ENCODE measurements at regions not wholly inside any gene's neighbourhood (a gene's known extent, or its start where the extent isn't known, plus 50 kb on each side); places are given as distances from the start of the nearest gene placed in this dataset.
"Not testable (repeated sequence)": the region's sequence is repeated elsewhere in the genome, so short reads cannot be mapped to it uniquely, and the experiment has no call there.

DNA sequence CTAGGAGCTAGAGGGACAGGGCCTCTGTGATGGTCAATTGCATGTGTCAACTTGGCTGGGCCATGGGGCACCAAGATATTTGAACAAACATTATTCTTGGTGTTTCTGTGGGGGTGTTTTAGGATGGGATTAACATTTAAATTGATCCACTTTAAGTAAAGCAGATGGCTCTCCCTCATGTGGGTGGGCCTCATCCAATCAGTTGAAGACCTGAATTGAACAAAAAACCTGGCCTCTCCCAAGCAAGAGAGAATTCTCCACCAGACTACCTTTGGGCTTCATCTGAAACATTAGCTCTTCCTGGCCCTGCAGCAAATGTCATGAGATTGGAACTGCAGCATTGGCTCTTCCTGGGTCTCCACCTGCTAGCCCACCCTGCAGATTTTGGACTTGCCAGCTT, 207.1 kb upstream of the ATP6AP2 start:
- H3K4me3 ChIP-seq (ENCODE audit: low read depth, low read length): no peak overlapping the region
- no peaks in the 10 kb centered on the region for H3K36me3 ChIP-seq (ENCODE audit: control insufficient read depth, insufficient read depth, low read length)
- TF ChIP-seq, protein P1, sequence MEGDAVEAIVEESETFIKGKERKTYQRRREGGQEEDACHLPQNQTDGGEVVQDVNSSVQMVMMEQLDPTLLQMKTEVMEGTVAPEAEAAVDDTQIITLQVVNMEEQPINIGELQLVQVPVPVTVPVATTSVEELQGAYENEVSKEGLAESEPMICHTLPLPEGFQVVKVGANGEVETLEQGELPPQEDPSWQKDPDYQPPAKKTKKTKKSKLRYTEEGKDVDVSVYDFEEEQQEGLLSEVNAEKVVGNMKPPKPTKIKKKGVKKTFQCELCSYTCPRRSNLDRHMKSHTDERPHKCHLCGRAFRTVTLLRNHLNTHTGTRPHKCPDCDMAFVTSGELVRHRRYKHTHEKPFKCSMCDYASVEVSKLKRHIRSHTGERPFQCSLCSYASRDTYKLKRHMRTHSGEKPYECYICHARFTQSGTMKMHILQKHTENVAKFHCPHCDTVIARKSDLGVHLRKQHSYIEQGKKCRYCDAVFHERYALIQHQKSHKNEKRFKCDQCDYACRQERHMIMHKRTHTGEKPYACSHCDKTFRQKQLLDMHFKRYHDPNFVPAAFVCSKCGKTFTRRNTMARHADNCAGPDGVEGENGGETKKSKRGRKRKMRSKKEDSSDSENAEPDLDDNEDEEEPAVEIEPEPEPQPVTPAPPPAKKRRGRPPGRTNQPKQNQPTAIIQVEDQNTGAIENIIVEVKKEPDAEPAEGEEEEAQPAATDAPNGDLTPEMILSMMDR (IDR thresholded peaks at IDR 0.05; ENCODE audit: insufficient read depth, low read length, poor library complexity, severe bottlenecking): no peak
- DNase-seq (ENCODE audit: low read depth): no peak
- no peaks in the 10 kb centered on the region for H3K27me3 ChIP-seq (ENCODE audit: control insufficient read depth, insufficient read depth, low read length)

DNA sequence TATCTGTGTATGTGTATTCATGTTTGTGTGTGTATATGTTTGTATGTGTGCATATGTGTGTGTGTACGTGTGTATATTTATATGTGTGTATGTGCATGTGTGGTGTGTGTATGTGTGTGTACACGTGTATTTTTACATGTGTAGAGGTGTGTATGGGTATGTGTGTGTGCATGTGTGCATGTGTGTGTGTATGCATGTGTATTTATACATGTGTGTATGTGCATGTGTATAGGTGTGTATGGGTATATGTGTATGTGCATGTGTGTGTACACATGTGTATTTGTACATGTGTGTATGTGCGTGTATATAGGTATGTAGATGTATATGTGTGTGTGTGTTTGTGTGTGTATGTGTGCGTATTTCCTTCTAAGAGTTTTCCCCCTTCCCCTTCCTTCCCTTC, 207.7 kb upstream of the ATP6AP2 start:
- Histone ChIP-seq H3K36me3 (ENCODE audit: control insufficient read depth, insufficient read depth, low read length) (no peaks in the 10 kb centered on the region), H3K27me3 (ENCODE audit: control insufficient read depth, insufficient read depth, low read length) (no peaks in the 10 kb centered on the region), H3K4me3 (ENCODE audit: low read depth, low read length) (no peak overlapping the region)
- no peak for DNase-seq (ENCODE audit: low read depth)
- TF ChIP-seq, protein P1 (IDR thresholded peaks at IDR 0.05; ENCODE audit: insufficient read depth, low read length, poor library complexity, severe bottlenecking): no peak

DNA sequence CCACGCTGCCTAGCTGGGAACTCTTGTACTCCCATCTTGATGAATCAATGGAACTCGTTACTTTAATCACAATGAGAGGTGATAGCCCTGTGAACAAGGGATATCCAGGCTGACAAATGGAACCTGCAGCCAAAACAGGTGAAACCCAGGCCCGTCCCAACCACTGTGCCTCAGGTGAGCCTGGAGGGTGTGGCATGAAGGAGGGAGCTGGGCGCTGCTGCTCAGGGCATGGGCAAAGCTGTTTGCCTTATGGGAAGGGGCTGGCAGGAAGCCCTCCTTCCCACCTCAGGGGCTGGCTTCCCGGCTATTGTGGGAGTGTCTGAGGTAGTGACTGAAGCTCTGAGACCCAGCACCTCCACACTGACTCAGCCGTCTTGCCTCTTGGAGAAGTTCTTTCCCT, 209.4 kb upstream of the ATP6AP2 start:
- Histone ChIP-seq H3K4me3 (ENCODE audit: low read depth, low read length) (no peak overlapping the region), H3K27me3 (ENCODE audit: control insufficient read depth, insufficient read depth, low read length) (no peaks in the 10 kb centered on the region), H3K36me3 (ENCODE audit: control insufficient read depth, insufficient read depth, low read length) (no peaks in the 10 kb centered on the region)
- no peak for DNase-seq (ENCODE audit: low read depth)
- TF ChIP-seq, protein P1 (IDR thresholded peaks at IDR 0.05; ENCODE audit: insufficient read depth, low read length, poor library complexity, severe bottlenecking): no peak

DNA sequence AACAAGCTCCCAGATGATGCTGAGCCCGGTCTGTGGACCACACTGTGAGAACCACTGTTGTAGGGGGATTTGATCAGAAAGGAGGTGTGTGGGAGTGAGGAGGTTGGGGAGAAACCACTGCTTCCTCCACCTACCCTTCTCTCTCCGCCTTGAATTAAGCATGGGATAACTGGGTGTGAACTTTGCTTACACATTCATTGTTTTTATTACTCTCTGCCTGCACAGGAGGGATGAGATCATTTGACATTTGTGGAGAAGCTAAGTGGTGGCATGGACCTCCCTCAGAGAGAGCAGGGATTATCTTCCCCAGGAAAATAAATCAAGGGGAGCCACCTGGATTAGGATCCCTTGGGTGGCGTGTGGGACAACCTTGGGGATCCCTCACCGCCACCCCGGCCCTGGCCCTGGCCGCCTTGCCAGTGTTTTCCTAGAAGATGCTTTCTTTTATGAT, 212.1 kb upstream of the ATP6AP2 start:
- no peak overlapping the region for H3K4me3 ChIP-seq (ENCODE audit: low read depth, low read length)
- no peaks in the 10 kb centered on the region for H3K36me3 ChIP-seq (ENCODE audit: control insufficient read depth, insufficient read depth, low read length)
- H3K27me3 ChIP-seq (ENCODE audit: control insufficient read depth, insufficient read depth, low read length): no peaks in the 10 kb centered on the region
- DNase-seq (ENCODE audit: low read depth): no peak
- TF ChIP-seq, protein P1 (IDR thresholded peaks at IDR 0.05; ENCODE audit: insufficient read depth, low read length, poor library complexity, severe bottlenecking): no peak

GRCh38 chrX:40366661-40367060, 214.1 kb upstream of the ATP6AP2 start:
- TF ChIP-seq, protein P1 (IDR thresholded peaks at IDR 0.05; ENCODE audit: insufficient read depth, low read length, poor library complexity, severe bottlenecking): no peak
- H3K27me3 ChIP-seq (ENCODE audit: control insufficient read depth, insufficient read depth, low read length): no peaks in the 10 kb centered on the region

DNA sequence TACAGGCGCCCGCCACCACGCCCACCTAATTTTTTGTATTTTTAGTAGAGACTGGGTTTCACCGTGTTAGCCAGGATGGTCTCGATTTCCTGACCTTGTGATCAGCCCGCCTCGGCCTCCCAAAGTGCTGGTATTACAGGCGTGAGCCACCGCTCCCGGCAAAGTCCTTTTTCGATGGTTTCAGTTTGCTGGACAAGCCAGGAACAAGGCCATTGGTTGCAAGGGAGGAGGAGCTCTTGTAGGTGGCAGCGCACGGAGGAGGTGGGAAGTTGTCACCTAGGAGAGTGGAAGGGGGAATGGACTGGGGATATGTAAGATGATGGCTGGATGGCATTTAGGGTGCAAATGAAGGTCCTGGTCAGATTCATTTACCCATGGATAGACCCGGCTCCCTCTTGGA, 218.5 kb upstream of the ATP6AP2 start:
- H3K4me3 ChIP-seq (ENCODE audit: low read depth, low read length); H3K27me3 ChIP-seq (ENCODE audit: control insufficient read depth, insufficient read depth, low read length); H3K36me3 ChIP-seq (ENCODE audit: control insufficient read depth, insufficient read depth, low read length); DNase-seq (ENCODE audit: low read depth): not testable (repeated sequence)

More at GRCh38 chrX:40366661-40367060, 214.1 kb upstream of the ATP6AP2 start:
- H3K4me3 ChIP-seq (ENCODE audit: low read depth, low read length): no peak overlapping the region
- DNase-seq (ENCODE audit: low read depth): no peak
- H3K36me3 ChIP-seq (ENCODE audit: control insufficient read depth, insufficient read depth, low read length): no peaks in the 10 kb centered on the region
